GM23338 (cell line): ENCODE measurements at regions not wholly inside any gene's neighbourhood (a gene's known extent, or its start where the extent isn't known, plus 50 kb on each side); places are given as distances from the start of the nearest gene placed in this dataset.

Experiments
- ATAC-seq: fragments of 200-7000 bp; cut with Tn5 transposase; 3 replicates; pipeline ENCODE4 v1.9.1; 2020
- DNase-seq: peaks from one replicate; pipeline ENCODE4 v3.0.0-alpha.2; 2015; ENCODE audit warnings: low spot score
- H2AFZ ChIP-seq: fragments of 200-600 bp; sonication (generic); 2 replicates; pipeline ENCODE4 v1.8.0; 2016; ENCODE audit warnings: antibody characterized with exemption, mild to moderate bottlenecking, moderate library complexity
- H3F3A ChIP-seq: fragments of 200-600 bp; sonication (generic); replicated peaks from 2 replicates; pipeline ENCODE4 v1.8.0; 2017; ENCODE audit warnings: antibody characterized with exemption, mixed run types, low read depth
- H3K27ac ChIP-seq: fragments of 200-600 bp; sonication (generic); 2 replicates; pipeline ENCODE4 v1.6.1; 2016; ENCODE audit warnings: low read depth
- H3K27me3 ChIP-seq: fragments of 200-600 bp; sonication (generic); 2 replicates; pipeline ENCODE4 v1.8.0; 2016; ENCODE audit warnings: mild to moderate bottlenecking, mixed run types, moderate library complexity; ENCODE audit not compliant: insufficient read depth
- H3K36me3 ChIP-seq: fragments of 200-600 bp; sonication (generic); 2 replicates; pipeline ENCODE4 v1.8.0; 2016; ENCODE audit warnings: mild to moderate bottlenecking; ENCODE audit not compliant: insufficient read depth
- H3K4me1 ChIP-seq: fragments of 200-600 bp; sonication (generic); 2 replicates; pipeline ENCODE4 v1.8.0; 2016; ENCODE audit warnings: mild to moderate bottlenecking, moderate library complexity; ENCODE audit not compliant: insufficient read depth
- H3K4me2 ChIP-seq: fragments of 200-600 bp; sonication (generic); 2 replicates; pipeline ENCODE4 v1.7.1; 2017; ENCODE audit warnings: mixed run types
- H3K4me3 ChIP-seq: fragments of 200-600 bp; sonication (generic); 2 replicates; pipeline ENCODE4 v1.6.1; 2016; ENCODE audit warnings: mixed run types
- H3K79me2 ChIP-seq: fragments of 200-600 bp; sonication (generic); replicated peaks from 2 replicates; pipeline ENCODE4 v1.8.0; 2017; ENCODE audit warnings: mild to moderate bottlenecking; ENCODE audit not compliant: insufficient read depth
- H3K9me2 ChIP-seq: fragments of 200-600 bp; sonication (generic); 2 replicates; pipeline ENCODE4 v1.8.0; 2017; ENCODE audit not compliant: insufficient read depth
- H4K20me1 ChIP-seq: fragments of 200-600 bp; sonication (generic); replicated peaks from 2 replicates; pipeline ENCODE4 v1.8.0; 2017; ENCODE audit warnings: mild to moderate bottlenecking; ENCODE audit not compliant: insufficient read depth
- H3K27ac Mint-ChIP-seq: 2 replicates; pipeline ENCODE4 v1.8.0; 2020; ENCODE audit warnings: inconsistent platforms, mild to moderate bottlenecking, moderate library complexity, mixed read lengths
- H3K27me3 Mint-ChIP-seq: 3 replicates; pipeline ENCODE4 v1.8.0; 2022; ENCODE audit warnings: low read depth, mild to moderate bottlenecking, moderate library complexity, mixed read lengths, inconsistent platforms; ENCODE audit not compliant: insufficient read depth, poor library complexity
- H3K36me3 Mint-ChIP-seq: 3 replicates; pipeline ENCODE4 v1.8.0; 2021; ENCODE audit warnings: low read depth, mild to moderate bottlenecking, inconsistent platforms, moderate library complexity, mixed read lengths
- H3K4me1 Mint-ChIP-seq: 3 replicates; pipeline ENCODE4 v1.8.0; 2020; ENCODE audit warnings: mild to moderate bottlenecking, inconsistent platforms, mixed read lengths
- H3K4me3 Mint-ChIP-seq: 3 replicates; pipeline ENCODE4 v1.8.0; 2021; ENCODE audit warnings: moderate library complexity, mild to moderate bottlenecking, inconsistent platforms, mixed read lengths
- H3K9me3 Mint-ChIP-seq: 3 replicates; pipeline ENCODE4 v1.8.0; 2020; ENCODE audit warnings: moderate library complexity, mild to moderate bottlenecking, inconsistent platforms, mixed read lengths
- EZH2 ChIP-seq: fragments of 200-600 bp; sonication (generic); IDR thresholded peaks from one replicate; pipeline ENCODE4 v1.8.0; 2017; ENCODE audit warnings: antibody characterized with exemption, mild to moderate bottlenecking, low read depth; ENCODE audit not compliant: unreplicated experiment
- EZH2phosphoT487 ChIP-seq: fragments of 200-600 bp; sonication (generic); IDR thresholded peaks from one replicate; pipeline ENCODE4 v1.8.1; 2018; ENCODE audit warnings: antibody characterized with exemption; ENCODE audit not compliant: unreplicated experiment
- POLR2AphosphoS5 ChIP-seq: IDR thresholded peaks from 2 replicates; pipeline ENCODE4 v1.6.1; 2016; ENCODE audit warnings: antibody characterized with exemption, low read depth
- ZNF114 ChIP-seq: fragments of 250-450 bp; sonication (Bioruptor Pico); IDR thresholded peaks from 2 replicates; pipeline ENCODE4 v1.5.0; 2020; ENCODE audit warnings: mild to moderate bottlenecking, moderate library complexity
- TF ChIP-seq, protein P1 (sequence below): fragments of 250-450 bp; sonication (Bioruptor Pico); IDR thresholded peaks from 2 replicates; pipeline ENCODE4 v1.5.0; 2020; ENCODE audit warnings: mild to moderate bottlenecking, moderate library complexity
- TF ChIP-seq, protein P2 (sequence below), 2 experiments: fragments of 200-600 bp in 1 of 2; sonication (generic) in 1 of 2; conservative IDR thresholded peaks; 2 replicates each; pipeline versions ENCODE4 v1.5.1 to v1.6.1; 2016 to 2017; ENCODE audit warnings: antibody characterized with exemption in 2 of 2, low read depth in 2 of 2, mild to moderate bottlenecking in 2 of 2, moderate library complexity in 1 of 2
- TF ChIP-seq, protein P3 (sequence below): IDR thresholded peaks from 2 replicates; pipeline ENCODE4 v1.6.1; 2016; ENCODE audit warnings: antibody characterized with exemption

DNA sequence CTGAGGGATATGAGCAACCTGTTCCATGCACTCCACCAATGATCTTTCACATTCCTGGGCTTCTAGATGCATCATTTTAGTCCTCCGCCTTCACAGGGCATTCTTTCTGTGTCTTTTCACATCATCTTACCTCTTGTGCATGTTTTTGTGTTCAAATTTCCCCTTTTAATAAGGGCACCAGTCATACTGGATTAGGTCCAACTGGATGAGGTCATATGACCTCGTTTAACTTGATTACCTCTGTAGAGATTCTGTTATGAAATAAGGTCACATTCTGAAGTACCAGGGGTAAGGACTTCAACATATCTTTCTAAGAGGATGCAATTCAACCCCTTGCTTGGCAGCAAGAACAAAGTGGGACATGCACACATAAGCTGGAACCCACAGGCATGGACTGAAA lies 335.3 kb upstream of the TLE4 start (continued):
- TF ChIP-seq, protein P1, sequence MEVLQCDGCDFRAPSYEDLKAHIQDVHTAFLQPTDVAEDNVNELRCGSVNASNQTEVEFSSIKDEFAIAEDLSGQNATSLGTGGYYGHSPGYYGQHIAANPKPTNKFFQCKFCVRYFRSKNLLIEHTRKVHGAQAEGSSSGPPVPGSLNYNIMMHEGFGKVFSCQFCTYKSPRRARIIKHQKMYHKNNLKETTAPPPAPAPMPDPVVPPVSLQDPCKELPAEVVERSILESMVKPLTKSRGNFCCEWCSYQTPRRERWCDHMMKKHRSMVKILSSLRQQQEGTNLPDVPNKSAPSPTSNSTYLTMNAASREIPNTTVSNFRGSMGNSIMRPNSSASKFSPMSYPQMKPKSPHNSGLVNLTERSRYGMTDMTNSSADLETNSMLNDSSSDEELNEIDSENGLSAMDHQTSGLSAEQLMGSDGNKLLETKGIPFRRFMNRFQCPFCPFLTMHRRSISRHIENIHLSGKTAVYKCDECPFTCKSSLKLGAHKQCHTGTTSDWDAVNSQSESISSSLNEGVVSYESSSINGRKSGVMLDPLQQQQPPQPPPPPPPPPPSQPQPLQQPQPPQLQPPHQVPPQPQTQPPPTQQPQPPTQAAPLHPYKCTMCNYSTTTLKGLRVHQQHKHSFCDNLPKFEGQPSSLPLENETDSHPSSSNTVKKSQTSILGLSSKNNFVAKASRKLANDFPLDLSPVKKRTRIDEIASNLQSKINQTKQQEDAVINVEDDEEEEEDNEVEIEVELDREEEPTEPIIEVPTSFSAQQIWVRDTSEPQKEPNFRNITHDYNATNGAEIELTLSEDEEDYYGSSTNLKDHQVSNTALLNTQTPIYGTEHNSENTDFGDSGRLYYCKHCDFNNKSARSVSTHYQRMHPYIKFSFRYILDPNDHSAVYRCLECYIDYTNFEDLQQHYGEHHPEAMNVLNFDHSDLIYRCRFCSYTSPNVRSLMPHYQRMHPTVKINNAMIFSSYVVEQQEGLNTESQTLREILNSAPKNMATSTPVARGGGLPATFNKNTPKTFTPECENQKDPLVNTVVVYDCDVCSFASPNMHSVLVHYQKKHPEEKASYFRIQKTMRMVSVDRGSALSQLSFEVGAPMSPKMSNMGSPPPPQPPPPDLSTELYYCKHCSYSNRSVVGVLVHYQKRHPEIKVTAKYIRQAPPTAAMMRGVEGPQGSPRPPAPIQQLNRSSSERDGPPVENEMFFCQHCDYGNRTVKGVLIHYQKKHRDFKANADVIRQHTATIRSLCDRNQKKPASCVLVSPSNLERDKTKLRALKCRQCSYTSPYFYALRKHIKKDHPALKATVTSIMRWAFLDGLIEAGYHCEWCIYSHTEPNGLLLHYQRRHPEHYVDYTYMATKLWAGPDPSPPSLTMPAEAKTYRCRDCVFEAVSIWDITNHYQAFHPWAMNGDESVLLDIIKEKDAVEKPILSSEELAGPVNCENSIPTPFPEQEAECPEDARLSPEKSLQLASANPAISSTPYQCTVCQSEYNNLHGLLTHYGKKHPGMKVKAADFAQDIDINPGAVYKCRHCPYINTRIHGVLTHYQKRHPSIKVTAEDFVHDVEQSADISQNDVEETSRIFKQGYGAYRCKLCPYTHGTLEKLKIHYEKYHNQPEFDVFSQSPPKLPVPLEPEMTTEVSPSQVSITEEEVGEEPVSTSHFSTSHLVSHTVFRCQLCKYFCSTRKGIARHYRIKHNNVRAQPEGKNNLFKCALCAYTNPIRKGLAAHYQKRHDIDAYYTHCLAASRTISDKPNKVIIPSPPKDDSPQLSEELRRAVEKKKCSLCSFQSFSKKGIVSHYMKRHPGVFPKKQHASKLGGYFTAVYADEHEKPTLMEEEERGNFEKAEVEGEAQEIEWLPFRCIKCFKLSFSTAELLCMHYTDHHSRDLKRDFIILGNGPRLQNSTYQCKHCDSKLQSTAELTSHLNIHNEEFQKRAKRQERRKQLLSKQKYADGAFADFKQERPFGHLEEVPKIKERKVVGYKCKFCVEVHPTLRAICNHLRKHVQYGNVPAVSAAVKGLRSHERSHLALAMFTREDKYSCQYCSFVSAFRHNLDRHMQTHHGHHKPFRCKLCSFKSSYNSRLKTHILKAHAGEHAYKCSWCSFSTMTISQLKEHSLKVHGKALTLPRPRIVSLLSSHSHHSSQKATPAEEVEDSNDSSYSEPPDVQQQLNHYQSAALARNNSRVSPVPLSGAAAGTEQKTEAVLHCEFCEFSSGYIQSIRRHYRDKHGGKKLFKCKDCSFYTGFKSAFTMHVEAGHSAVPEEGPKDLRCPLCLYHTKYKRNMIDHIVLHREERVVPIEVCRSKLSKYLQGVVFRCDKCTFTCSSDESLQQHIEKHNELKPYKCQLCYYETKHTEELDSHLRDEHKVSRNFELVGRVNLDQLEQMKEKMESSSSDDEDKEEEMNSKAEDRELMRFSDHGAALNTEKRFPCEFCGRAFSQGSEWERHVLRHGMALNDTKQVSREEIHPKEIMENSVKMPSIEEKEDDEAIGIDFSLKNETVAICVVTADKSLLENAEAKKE (CRISPR knock-in tag) = no peak
- TF ChIP-seq POLR2AphosphoS5 (no peak), EZH2phosphoT487 (no peak)
- TF ChIP-seq, protein P2, sequence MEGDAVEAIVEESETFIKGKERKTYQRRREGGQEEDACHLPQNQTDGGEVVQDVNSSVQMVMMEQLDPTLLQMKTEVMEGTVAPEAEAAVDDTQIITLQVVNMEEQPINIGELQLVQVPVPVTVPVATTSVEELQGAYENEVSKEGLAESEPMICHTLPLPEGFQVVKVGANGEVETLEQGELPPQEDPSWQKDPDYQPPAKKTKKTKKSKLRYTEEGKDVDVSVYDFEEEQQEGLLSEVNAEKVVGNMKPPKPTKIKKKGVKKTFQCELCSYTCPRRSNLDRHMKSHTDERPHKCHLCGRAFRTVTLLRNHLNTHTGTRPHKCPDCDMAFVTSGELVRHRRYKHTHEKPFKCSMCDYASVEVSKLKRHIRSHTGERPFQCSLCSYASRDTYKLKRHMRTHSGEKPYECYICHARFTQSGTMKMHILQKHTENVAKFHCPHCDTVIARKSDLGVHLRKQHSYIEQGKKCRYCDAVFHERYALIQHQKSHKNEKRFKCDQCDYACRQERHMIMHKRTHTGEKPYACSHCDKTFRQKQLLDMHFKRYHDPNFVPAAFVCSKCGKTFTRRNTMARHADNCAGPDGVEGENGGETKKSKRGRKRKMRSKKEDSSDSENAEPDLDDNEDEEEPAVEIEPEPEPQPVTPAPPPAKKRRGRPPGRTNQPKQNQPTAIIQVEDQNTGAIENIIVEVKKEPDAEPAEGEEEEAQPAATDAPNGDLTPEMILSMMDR (conservative IDR thresholded peaks at IDR 0.05; ENCODE audit: low read depth in 2 of 2) = no peak

DNA sequence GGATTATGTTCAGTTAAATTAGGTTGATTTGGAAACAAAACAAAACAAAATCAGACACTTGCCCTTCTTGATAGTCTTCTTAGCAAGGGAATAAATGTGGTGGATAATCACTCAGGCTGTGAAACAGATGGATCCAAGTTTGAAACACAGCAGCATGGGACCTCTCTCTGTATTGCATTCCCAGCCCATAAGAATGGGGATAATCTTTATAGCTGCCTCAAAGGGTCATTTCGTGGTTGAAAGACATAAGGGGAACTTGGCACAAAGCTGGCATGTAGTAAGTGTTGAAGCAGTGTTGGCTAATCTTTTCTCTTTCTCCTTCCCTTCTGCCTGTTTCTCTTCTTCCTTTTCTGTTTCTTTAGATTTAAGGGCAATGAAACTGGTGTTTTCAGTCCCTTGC lies 333.9 kb upstream of the TLE4 start:
- no peaks in the 10 kb centered on the region for H3K79me2 ChIP-seq
- no peaks in the 10 kb centered on the region for H3F3A ChIP-seq
- no peaks in the 10 kb centered on the region for H3K27me3 ChIP-seq
- no peaks in the 10 kb centered on the region for H3K27me3 Mint-ChIP-seq
- no peak overlapping the region for H3K27ac ChIP-seq
- H4K20me1 ChIP-seq = no peaks in the 10 kb centered on the region
- no peak overlapping the region for H3K4me3 Mint-ChIP-seq
- no peak for DNase-seq
- no peaks in the 10 kb centered on the region for H3K9me3 Mint-ChIP-seq
- H3K36me3 ChIP-seq = no peaks in the 10 kb centered on the region
- H3K4me2 ChIP-seq = no peak overlapping the region
- no peak overlapping the region for H3K27ac Mint-ChIP-seq
- no peaks in the 10 kb centered on the region for H3K36me3 Mint-ChIP-seq
- no peak overlapping the region for H3K4me3 ChIP-seq
- no peak for ATAC-seq
- H2AFZ ChIP-seq = no peak overlapping the region
- H3K4me1 ChIP-seq = peaks cover 22% of the 10 kb centered on the region
- H3K4me1 Mint-ChIP-seq = peaks cover 30% of the 10 kb centered on the region
- no peaks in the 10 kb centered on the region for H3K9me2 ChIP-seq
- TF ChIP-seq ZNF114 = no peak
- TF ChIP-seq, protein P3, sequence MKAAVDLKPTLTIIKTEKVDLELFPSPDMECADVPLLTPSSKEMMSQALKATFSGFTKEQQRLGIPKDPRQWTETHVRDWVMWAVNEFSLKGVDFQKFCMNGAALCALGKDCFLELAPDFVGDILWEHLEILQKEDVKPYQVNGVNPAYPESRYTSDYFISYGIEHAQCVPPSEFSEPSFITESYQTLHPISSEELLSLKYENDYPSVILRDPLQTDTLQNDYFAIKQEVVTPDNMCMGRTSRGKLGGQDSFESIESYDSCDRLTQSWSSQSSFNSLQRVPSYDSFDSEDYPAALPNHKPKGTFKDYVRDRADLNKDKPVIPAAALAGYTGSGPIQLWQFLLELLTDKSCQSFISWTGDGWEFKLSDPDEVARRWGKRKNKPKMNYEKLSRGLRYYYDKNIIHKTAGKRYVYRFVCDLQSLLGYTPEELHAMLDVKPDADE = no peak
- TF ChIP-seq, protein P1 (CRISPR knock-in tag) = no peak
- TF ChIP-seq EZH2 = no peak
